H1 (cell line): ENCODE measurements at regions not wholly inside any gene's neighbourhood (a gene's known extent, or its start where the extent isn't known, plus 50 kb on each side); places are given as distances from the start of the nearest gene placed in this dataset.

Experiments used
- CTCF ChIA-PET: fragments of 300-600 bp; sonication (Branson Sonifier 250); formaldehyde crosslinking; loops from one replicate; lab custom pipeline; 2021; ENCODE audit not compliant: partially characterized antibody; lab: Charles Lee
- POLR2A ChIA-PET: fragments of 300-600 bp; sonication (Branson Sonifier 250); formaldehyde crosslinking; loops from one replicate; lab custom pipeline; 2021; ENCODE audit warnings: inconsistent platforms; ENCODE audit not compliant: partially characterized antibody; lab: Charles Lee
- DNase-seq, 2 experiments: peaks; one replicate each; pipeline versions ENCODE4 v3.0.0 to v3.0.0-alpha.2; 2010 to 2022; ENCODE audit warnings: low spot score in 2 of 2, low read depth in 1 of 2, mixed read lengths in 1 of 2
- FAIRE-seq: peaks from 2 replicates; lab custom pipeline; 2011; peaks lifted over from hg19 to GRCh38; lab: Jason Lieb, UNC
- H2AFZ ChIP-seq: 2 replicates; pipeline ENCODE4 v1.8.1; 2012; ENCODE audit warnings: low read length, inconsistent platforms
- H2AK5ac ChIP-seq: 2 replicates; pipeline ENCODE4 v1.6.1; 2013; ENCODE audit warnings: low read depth, low read length
- H2BK120ac ChIP-seq: replicated peaks from 2 replicates; pipeline ENCODE3; 2013; ENCODE audit warnings: low read depth, low read length, inconsistent platforms
- H2BK12ac ChIP-seq: 2 replicates; pipeline ENCODE4 v1.6.1; 2013; ENCODE audit warnings: low read depth, low read length
- H2BK15ac ChIP-seq: 2 replicates; pipeline ENCODE4 v1.6.1; 2013; ENCODE audit warnings: low read length
- H2BK20ac ChIP-seq: 2 replicates; pipeline ENCODE4 v1.6.1; 2013; ENCODE audit warnings: low read length
- H2BK5ac ChIP-seq: 2 replicates; pipeline ENCODE4 v1.6.1; 2013; ENCODE audit warnings: low read depth, low read length
- H3K14ac ChIP-seq: 2 replicates; pipeline ENCODE4 v1.6.1; 2013; ENCODE audit warnings: inconsistent platforms; ENCODE audit not compliant: insufficient read length
- H3K18ac ChIP-seq: 2 replicates; pipeline ENCODE4 v1.6.1; 2013; ENCODE audit warnings: low read length; ENCODE audit errors: extremely low read depth
- H3K23ac ChIP-seq: 2 replicates; pipeline ENCODE4 v1.6.1; 2013; ENCODE audit warnings: inconsistent platforms; ENCODE audit not compliant: insufficient read length
- H3K23me2 ChIP-seq: 2 replicates; pipeline ENCODE4 v1.6.1; 2013; ENCODE audit warnings: low read depth, low read length
- H3K27ac ChIP-seq: 2 replicates; pipeline ENCODE4 v1.6.1; 2011; ENCODE audit warnings: low read depth, low read length, inconsistent platforms
- H3K27me3 ChIP-seq, 4 experiments: replicated peaks in 1 of 4; 1 replicate in 1 of 4; 2 replicates in 3 of 4; pipeline versions ENCODE4 v1.6.1 to v1.8.1; 2011 to 2013; ENCODE audit warnings: low read length in 3 of 4, mild to moderate bottlenecking in 3 of 4, inconsistent platforms in 2 of 4, mixed read lengths in 2 of 4, moderate library complexity in 1 of 4; ENCODE audit not compliant: control insufficient read depth in 3 of 4, insufficient read depth in 3 of 4; ENCODE audit errors: extremely low read depth in 1 of 4
- H3K36me3 ChIP-seq, 4 experiments: 2 replicates each; pipeline versions ENCODE4 v1.6.1 to v1.8.1; 2011 to 2013; ENCODE audit warnings: mild to moderate bottlenecking in 4 of 4, low read length in 3 of 4, moderate library complexity in 2 of 4, control low read depth in 1 of 4, inconsistent platforms in 1 of 4; ENCODE audit not compliant: insufficient read depth in 4 of 4, control insufficient read depth in 2 of 4
- H3K4ac ChIP-seq: replicated peaks from 2 replicates; pipeline ENCODE3; 2013; ENCODE audit warnings: low read length, low read depth, mixed read lengths, inconsistent platforms; ENCODE audit not compliant: insufficient read length
- H3K4me1 ChIP-seq, 4 experiments: replicated peaks in 1 of 4; 1 replicate in 1 of 4; 2 replicates in 3 of 4; pipeline versions ENCODE4 v1.6.1 to v1.8.1; 2011 to 2013; ENCODE audit warnings: low read length in 3 of 4, inconsistent platforms in 2 of 4, mixed read lengths in 1 of 4; ENCODE audit not compliant: insufficient read depth in 4 of 4, control insufficient read depth in 3 of 4
- H3K4me2 ChIP-seq, 2 experiments: 2 replicates each; pipeline versions ENCODE4 v1.6.1 to v1.8.1; 2011 to 2013; ENCODE audit warnings: low read depth in 2 of 2, low read length in 2 of 2, control low read depth in 1 of 2, inconsistent platforms in 1 of 2, mild to moderate bottlenecking in 1 of 2; ENCODE audit not compliant: insufficient read depth in 1 of 2
- H3K4me3 ChIP-seq, 4 experiments: fragments of 200-600, 300-600 bp in 1 of 4; sonication (generic), shearing (Covaris generic), sonication (Bioruptor Twin) in 1 of 4; 2 replicates each; pipeline versions ENCODE4 v1.5.1 to v1.8.1; 2011 to 2016; ENCODE audit warnings: low read length in 4 of 4, low read depth in 3 of 4, control low read depth in 2 of 4, inconsistent platforms in 2 of 4, mild to moderate bottlenecking in 2 of 4, mixed read lengths in 1 of 4, moderate library complexity in 1 of 4; ENCODE audit not compliant: insufficient read depth in 2 of 4; ENCODE audit errors: extremely low read depth in 1 of 4
- H3K56ac ChIP-seq: replicated peaks from 2 replicates; pipeline ENCODE3; 2013; ENCODE audit warnings: low read depth, mild to moderate bottlenecking, mixed read lengths, low read length, inconsistent platforms; ENCODE audit not compliant: insufficient read length
- H3K79me1 ChIP-seq: 2 replicates; pipeline ENCODE4 v1.6.1; 2013; ENCODE audit warnings: low read depth, low read length, control low read depth
- H3K79me2 ChIP-seq, 2 experiments: 2 replicates each; pipeline versions ENCODE4 v1.6.1 to v1.8.1; 2012 to 2013; ENCODE audit warnings: low read length in 2 of 2, mild to moderate bottlenecking in 2 of 2, inconsistent platforms in 1 of 2; ENCODE audit not compliant: insufficient read depth in 2 of 2, control insufficient read depth in 1 of 2
- H3K9ac ChIP-seq, 4 experiments: replicated peaks in 1 of 4; 1 replicate in 1 of 4; 2 replicates in 3 of 4; pipeline versions ENCODE4 v1.6.1 to v1.8.1; 2011 to 2013; ENCODE audit warnings: low read depth in 3 of 4, low read length in 3 of 4, control low read depth in 2 of 4, mild to moderate bottlenecking in 2 of 4, moderate library complexity in 2 of 4, inconsistent platforms in 1 of 4; ENCODE audit errors: extremely low read depth in 1 of 4
- H3K9me3 ChIP-seq, 2 experiments: 2 replicates each; pipeline versions ENCODE4 v1.6.1 to v1.8.1; 2012 to 2013; ENCODE audit warnings: mild to moderate bottlenecking in 2 of 2, moderate library complexity in 2 of 2, control low read depth in 1 of 2, inconsistent platforms in 1 of 2, low read depth in 1 of 2, low read length in 1 of 2, mixed read lengths in 1 of 2; ENCODE audit not compliant: insufficient read depth in 2 of 2
- H4K20me1 ChIP-seq, 2 experiments: replicated peaks in 1 of 2; 2 replicates each; pipeline versions ENCODE3 to v1.8.1; 2011 to 2013; ENCODE audit warnings: inconsistent platforms in 2 of 2, low read length in 2 of 2, mild to moderate bottlenecking in 1 of 2; ENCODE audit not compliant: insufficient read depth in 2 of 2, control insufficient read depth in 1 of 2
- H4K5ac ChIP-seq: 2 replicates; pipeline ENCODE4 v1.6.1; 2013; ENCODE audit warnings: low read length, low read depth, mixed read lengths, inconsistent platforms; ENCODE audit not compliant: insufficient read length
- H4K8ac ChIP-seq: 2 replicates; pipeline ENCODE4 v1.8.0; 2013; ENCODE audit warnings: mild to moderate bottlenecking, moderate library complexity, low read length, inconsistent platforms; ENCODE audit not compliant: insufficient read depth; ENCODE audit errors: extremely low read depth
- H4K91ac ChIP-seq: replicated peaks from 2 replicates; pipeline ENCODE3; 2013; ENCODE audit warnings: low read length, mixed read lengths, inconsistent platforms; ENCODE audit not compliant: insufficient read length
- EZH2 ChIP-seq: fragments of 200-600 bp; sonication (generic); IDR thresholded peaks from 2 replicates; pipeline ENCODE4 v1.7.1; 2012; ENCODE audit warnings: low read depth, mild to moderate bottlenecking, moderate library complexity, low read length, inconsistent platforms; ENCODE audit not compliant: severe bottlenecking
- GABPA ChIP-seq: IDR thresholded peaks from 2 replicates; pipeline ENCODE4 v1.6.1; 2011; ENCODE audit warnings: mild to moderate bottlenecking, low read length, moderate library complexity, borderline replicate concordance; ENCODE audit not compliant: insufficient read depth
- GTF2F1 ChIP-seq: IDR thresholded peaks from 2 replicates; pipeline ENCODE4 v1.6.1; 2012; ENCODE audit warnings: low read depth, low read length, improper control_type of control experiment, borderline replicate concordance
- SIX5 ChIP-seq: IDR thresholded peaks from 2 replicates; pipeline ENCODE4 v1.6.1; 2011; ENCODE audit warnings: mild to moderate bottlenecking, low read depth, low read length

DNA sequence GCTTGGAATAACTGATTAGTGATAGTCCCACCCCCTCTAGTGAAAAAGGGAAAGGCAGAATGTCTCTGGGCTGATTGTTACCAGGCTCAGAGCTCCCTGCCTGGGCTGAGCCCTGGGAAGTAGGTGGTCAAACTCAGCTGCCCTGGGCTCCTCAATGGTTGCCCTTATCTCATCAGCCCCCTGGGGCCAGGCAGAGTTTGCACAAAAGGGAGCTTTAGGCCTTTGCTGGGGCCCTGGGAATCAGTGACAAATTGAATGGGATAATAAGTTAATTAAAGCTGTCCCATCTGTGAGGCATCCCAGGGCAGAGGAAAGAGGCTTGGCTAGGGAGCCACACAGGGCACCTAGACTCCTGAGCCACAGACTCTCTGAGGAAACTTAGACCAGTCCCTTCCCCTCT is 89.0 kb downstream of the EFNB1 start:
- CTCF ChIA-PET, result interaction anchor here (1.1 to 3.6 kb wide), 6 partner anchors 13 to 304 kb away, joined by 3 to 15 read pairs (median 4); partner anchors contain the start of gene EFNB1
- TF ChIP-seq SIX5 (no peak), GABPA (no peak), EZH2 (no peak), GTF2F1 (no peak)

More for the DNA sequence above, 89.0 kb downstream of the EFNB1 start:
- no peak overlapping the region for H3K27ac ChIP-seq
- DNase-seq (no peak), FAIRE-seq (no peak)
- H3K4me3 ChIP-seq, result no peak overlapping the region
- H2BK120ac ChIP-seq, result no peak overlapping the region
- no peak overlapping the region for H3K14ac ChIP-seq
- H4K20me1 ChIP-seq, result no peaks in the 10 kb centered on the region
- no peak overlapping the region for H2BK5ac ChIP-seq
- no peaks in the 10 kb centered on the region for H3K36me3 ChIP-seq
- POLR2A ChIA-PET, result interaction anchor here (2.3 kb wide), 1 partner anchor 10 kb away, joined by 5 read pairs; no protein-coding TSS in a partner anchor
- H4K8ac ChIP-seq, result no peak overlapping the region
- H4K91ac ChIP-seq, result no peak overlapping the region
- H3K4me1 ChIP-seq, result peaks cover 3 to 19% (median 10%) of the 10 kb centered on the region in 4 experiments
- no peak overlapping the region for H3K18ac ChIP-seq
- no peaks in the 10 kb centered on the region; a peak in 1 of 7 replicates for H3K27me3 ChIP-seq
- no peaks in the 10 kb centered on the region for H3K79me1 ChIP-seq
- H3K23me2 ChIP-seq, result no peaks in the 10 kb centered on the region
- H3K79me2 ChIP-seq, result no peaks in the 10 kb centered on the region
- H3K9me3 ChIP-seq, result no peaks in the 10 kb centered on the region
- H2BK20ac ChIP-seq, result no peak overlapping the region
- H2BK12ac ChIP-seq, result no peak overlapping the region
- H3K56ac ChIP-seq, result no peak overlapping the region
- no peak overlapping the region for H2AK5ac ChIP-seq
- no peak overlapping the region for H2BK15ac ChIP-seq
- H3K9ac ChIP-seq, result no peak overlapping the region
- H2AFZ ChIP-seq, result no peak overlapping the region
- H4K5ac ChIP-seq, result no peak overlapping the region
- H3K23ac ChIP-seq, result no peak overlapping the region
- H3K4me2 ChIP-seq, result no peak overlapping the region
- no peak overlapping the region for H3K4ac ChIP-seq
